PC-9 (cell line): ENCODE measurements at regions not wholly inside any gene's neighbourhood (a gene's known extent, or its start where the extent isn't known, plus 50 kb on each side); places are given as distances from the start of the nearest gene placed in this dataset.

Experiments used
- CTCF ChIP-seq: fragments of 200-600 bp; sonication (generic); conservative IDR thresholded peaks from 2 replicates; pipeline ENCODE4 v1.6.1; 2017; ENCODE audit warnings: mixed run types, antibody characterized with exemption, mild to moderate bottlenecking, moderate library complexity
- EZH2 ChIP-seq: fragments of 200-600 bp; sonication (generic); IDR thresholded peaks from 2 replicates; pipeline ENCODE4 v1.8.0; 2017; ENCODE audit warnings: antibody characterized with exemption, low read depth

GRCh38 chr2:133661392-133661791, 93.1 kb upstream of the NCKAP5 start:
- TF ChIP-seq CTCF (no peak), EZH2 (no peak)
